Sigmoid colon (tissue), 4 donors: ENCODE measurements at regions not wholly inside any gene's neighbourhood (a gene's known extent, or its start where the extent isn't known, plus 50 kb on each side); places are given as distances from the start of the nearest gene placed in this dataset.

Source experiments
- POLR2AphosphoS5 ChIP-seq, 4 donors: sonication (generic); formaldehyde crosslinking; IDR thresholded peaks; one replicate each; pipeline ENCODE4 v1.6.1; 2017; ENCODE audit warnings: antibody characterized with exemption in 4 of 4
- TF ChIP-seq, protein P1 (sequence below), 4 experiments: fragments of 450-650 bp in 3 of 4; fragments of 200-600 bp in 1 of 4; IDR thresholded peaks; one replicate each; pipeline ENCODE4 v1.5.1; 2016 to 2019; ENCODE audit warnings: antibody characterized with exemption in 4 of 4, mild to moderate bottlenecking in 3 of 4, moderate library complexity in 2 of 4

DNA sequence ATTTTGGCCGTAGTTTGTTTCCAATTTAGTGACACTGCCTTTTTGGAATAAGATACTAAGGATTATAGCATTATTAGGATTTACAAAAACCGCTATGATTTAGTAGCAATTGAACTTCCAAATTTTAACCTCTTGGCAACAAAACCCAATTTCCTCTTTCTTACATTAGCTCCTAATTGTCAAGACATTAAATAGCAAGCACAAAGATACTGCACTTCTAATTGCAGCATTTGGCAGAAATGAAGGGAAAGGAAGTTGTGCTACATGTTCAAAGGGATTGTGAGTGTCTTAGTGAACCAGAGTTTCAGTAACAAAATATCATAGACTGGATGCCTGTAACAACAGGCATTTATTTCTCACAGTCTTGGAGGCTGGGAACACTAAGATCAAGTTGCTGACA, 99.9 kb downstream of the NUF2 start:
- TF ChIP-seq, protein P1, sequence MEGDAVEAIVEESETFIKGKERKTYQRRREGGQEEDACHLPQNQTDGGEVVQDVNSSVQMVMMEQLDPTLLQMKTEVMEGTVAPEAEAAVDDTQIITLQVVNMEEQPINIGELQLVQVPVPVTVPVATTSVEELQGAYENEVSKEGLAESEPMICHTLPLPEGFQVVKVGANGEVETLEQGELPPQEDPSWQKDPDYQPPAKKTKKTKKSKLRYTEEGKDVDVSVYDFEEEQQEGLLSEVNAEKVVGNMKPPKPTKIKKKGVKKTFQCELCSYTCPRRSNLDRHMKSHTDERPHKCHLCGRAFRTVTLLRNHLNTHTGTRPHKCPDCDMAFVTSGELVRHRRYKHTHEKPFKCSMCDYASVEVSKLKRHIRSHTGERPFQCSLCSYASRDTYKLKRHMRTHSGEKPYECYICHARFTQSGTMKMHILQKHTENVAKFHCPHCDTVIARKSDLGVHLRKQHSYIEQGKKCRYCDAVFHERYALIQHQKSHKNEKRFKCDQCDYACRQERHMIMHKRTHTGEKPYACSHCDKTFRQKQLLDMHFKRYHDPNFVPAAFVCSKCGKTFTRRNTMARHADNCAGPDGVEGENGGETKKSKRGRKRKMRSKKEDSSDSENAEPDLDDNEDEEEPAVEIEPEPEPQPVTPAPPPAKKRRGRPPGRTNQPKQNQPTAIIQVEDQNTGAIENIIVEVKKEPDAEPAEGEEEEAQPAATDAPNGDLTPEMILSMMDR (IDR thresholded peaks at IDR 0.05), result no peak
- no peak for TF ChIP-seq POLR2AphosphoS5 (IDR thresholded peaks at IDR 0.05)
